ENCODE measurements at regions not wholly inside any gene's neighbourhood (a gene's known extent, or its start where the extent isn't known, plus 50 kb on each side); places are given as distances from the start of the nearest gene placed in this dataset.

GRCh38 chr11:81568918-81569317, 1164.7 kb downstream of the FAM181B start:
- no TSS peak for BruUV-seq (replicated peaks)
- FAIRE-seq (no peak), DNase-seq (ENCODE audit: low read depth, low spot score) (no peak)
- no peaks in the 10 kb centered on the region for H3K9me1 ChIP-seq (replicated peaks; ENCODE audit: control insufficient read depth, extremely low read depth, insufficient read depth, low read length)
- no peaks in the 10 kb centered on the region for H4K20me1 ChIP-seq (replicated peaks; ENCODE audit: control insufficient read depth, extremely low read depth, insufficient read depth, low read length)
- dilution Hi-C loops (cut with MboI; ENCODE audit: extremely low pct_ligation_motif_present, low sequenced_read_pairs) (no loop called here), intact Hi-C loops (cut with micrococcal nuclease) (no loop called here)
- no peaks in the 10 kb centered on the region for H3K9me3 ChIP-seq (replicated peaks; ENCODE audit: control insufficient read depth, insufficient read depth, low read length)
- H3K27ac ChIP-seq (ENCODE audit: insufficient read depth, low read depth, low read length): no peak overlapping the region
- H3K79me2 ChIP-seq (ENCODE audit: control insufficient read depth, insufficient read depth, low read length): no peaks in the 10 kb centered on the region
- ChIA-PET POLR2A (no interaction called here), CTCF (no interaction called here)
- H3K36me3 ChIP-seq (ENCODE audit: control insufficient read depth in 2 of 2, extremely low read depth in 1 of 2, insufficient read depth in 2 of 2, low read length in 2 of 2): no peaks in the 10 kb centered on the region
- H2AFZ ChIP-seq (ENCODE audit: low read depth, low read length): no peak overlapping the region
- no peaks in the 10 kb centered on the region for H3K27me3 ChIP-seq (ENCODE audit: control insufficient read depth in 2 of 2, insufficient read depth in 2 of 2, low read length in 2 of 2)
- H3K4me2 ChIP-seq (ENCODE audit: insufficient read depth, low read length): no peak overlapping the region
- H3K4me1 ChIP-seq (ENCODE audit: control insufficient read depth, extremely low read depth, insufficient read depth, low read length): no peaks in the 10 kb centered on the region
- TF ChIP-seq POLR2A (IDR thresholded peaks at IDR 0.05; ENCODE audit: low read depth, low read length): no peak
- no peak for TF ChIP-seq FOS (IDR thresholded peaks at IDR 0.05; ENCODE audit: borderline replicate concordance, insufficient read depth, low read length)
- TF ChIP-seq MYC (IDR thresholded peaks at IDR 0.05; ENCODE audit: low read depth, low read length): no peak
- no peak for TF ChIP-seq EZH2 (IDR thresholded peaks at IDR 0.05; ENCODE audit: borderline replicate concordance, low read depth, low read length, severe bottlenecking)
- TF ChIP-seq JUN (IDR thresholded peaks at IDR 0.05; ENCODE audit: borderline replicate concordance, insufficient read depth, insufficient read length, low read depth): no peak
- no peak for TF ChIP-seq POLR2AphosphoS5 (IDR thresholded peaks at IDR 0.05; ENCODE audit: insufficient read depth, low read depth, low read length)
- TF ChIP-seq MAX (IDR thresholded peaks at IDR 0.05; ENCODE audit: insufficient read depth, insufficient read length): no peak
- TF ChIP-seq CTCF (IDR thresholded peaks at IDR 0.05; ENCODE audit: extremely low read depth in 1 of 2, insufficient read depth in 1 of 2, low read depth in 1 of 2, low read length in 2 of 2): no peak
- TF ChIP-seq GATA2 (IDR thresholded peaks at IDR 0.05; ENCODE audit: insufficient read depth, insufficient read length, low read depth, low read length): no peak
- H3K4me3 ChIP-seq (replicated peaks in 1 of 3; ENCODE audit: insufficient read depth in 1 of 3, low read depth in 1 of 3, low read length in 3 of 3): no peak overlapping the region
- no peak overlapping the region for H3K9ac ChIP-seq (replicated peaks; ENCODE audit: extremely low read depth, insufficient read depth, low read length)
